AG04450 (cell line): ENCODE measurements at regions not wholly inside any gene's neighbourhood (a gene's known extent, or its start where the extent isn't known, plus 50 kb on each side); places are given as distances from the start of the nearest gene placed in this dataset.

ENCODE experiments used
- CTCF ChIA-PET: fragments of 300-600, 350-600 bp; formaldehyde crosslinking; extraction: SDS; loops from one replicate; lab custom pipeline; 2022; ENCODE audit warnings: antibody characterized with exemption, inconsistent platforms; lab: Charles Lee
- POLR2A ChIA-PET: fragments of 350-600 bp; formaldehyde crosslinking; extraction: SDS; loops from one replicate; lab custom pipeline; 2021; ENCODE audit warnings: antibody characterized with exemption, inconsistent platforms; lab: Yijun Ruan, JAX
- DNase-seq: peaks from one replicate; pipeline ENCODE4 v3.0.0-alpha.2; 2011; ENCODE audit warnings: low read depth, low spot score
- H3K27ac ChIP-seq: one replicate; pipeline ENCODE4 v1.5.1; 2012; ENCODE audit warnings: low read depth, low read length, control low read depth
- H3K27me3 ChIP-seq: one replicate; pipeline ENCODE4 v1.6.0; 2012; ENCODE audit warnings: low read length; ENCODE audit not compliant: control insufficient read depth, insufficient read depth
- H3K4me3 ChIP-seq: 2 replicates; pipeline ENCODE4 v1.5.1; 2011; ENCODE audit warnings: mild to moderate bottlenecking, low read depth, low read length, control low read depth
- H3K9me3 ChIP-seq: 2 replicates; pipeline ENCODE4 v1.5.1; 2012; ENCODE audit warnings: low read length; ENCODE audit not compliant: control insufficient read depth, insufficient read depth
- CTCF ChIP-seq: IDR thresholded peaks from 2 replicates; pipeline ENCODE4 v1.5.1; 2011; ENCODE audit warnings: low read depth, low read length, control low read depth, inconsistent platforms

- CTCF ChIA-PET: no interaction called here
- Histone ChIP-seq H3K4me3 (no peak overlapping the region), H3K27ac (no peak overlapping the region), H3K27me3 (no peaks in the 10 kb centered on the region), H3K9me3 (peaks cover 20% of the 10 kb centered on the region)
- no peak for DNase-seq
- POLR2A ChIA-PET: no interaction called here
- no peak for TF ChIP-seq CTCF
Measured at GRCh38 chr2:4353668-4354067, 650.3 kb downstream of the DCDC2C start.

- CTCF ChIA-PET: no interaction called here
- POLR2A ChIA-PET: no interaction called here
- no peak for TF ChIP-seq CTCF
- Histone ChIP-seq H3K4me3 (no peak overlapping the region), H3K27ac (no peak overlapping the region), H3K27me3 (no peaks in the 10 kb centered on the region), H3K9me3 (peaks cover 17% of the 10 kb centered on the region)
- DNase-seq: no peak
Measured at GRCh38 chr2:4354164-4354563, 650.8 kb downstream of the DCDC2C start.

GRCh38 chr2:4354678-4355077 lies 651.3 kb downstream of the DCDC2C start:
- TF ChIP-seq CTCF: no peak
- Histone ChIP-seq H3K9me3 (peaks cover 16% of the 10 kb centered on the region), H3K4me3 (no peak overlapping the region), H3K27ac (no peak overlapping the region), H3K27me3 (no peaks in the 10 kb centered on the region)
- ChIA-PET POLR2A (no interaction called here), CTCF (no interaction called here)
- DNase-seq: no peak

GRCh38 chr2:4356109-4356508 lies 652.7 kb downstream of the DCDC2C start:
- no peak for DNase-seq
- ChIA-PET POLR2A (no interaction called here), CTCF (no interaction called here)
- H3K27me3 ChIP-seq: no peaks in the 10 kb centered on the region
- H3K4me3 ChIP-seq: no peak overlapping the region
- no peak for TF ChIP-seq CTCF
- peaks cover 16% of the 10 kb centered on the region for H3K9me3 ChIP-seq
- H3K27ac ChIP-seq: no peak overlapping the region

- no peak overlapping the region for H3K4me3 ChIP-seq
- CTCF ChIA-PET: no interaction called here
Measured at GRCh38 chr2:4356541-4356940, 653.2 kb downstream of the DCDC2C start.

More at GRCh38 chr2:4356541-4356940, 653.2 kb downstream of the DCDC2C start:
- Histone ChIP-seq H3K27me3 (no peaks in the 10 kb centered on the region), H3K27ac (no peak overlapping the region), H3K9me3 (peaks cover 16% of the 10 kb centered on the region)
- DNase-seq: no peak
- POLR2A ChIA-PET: no interaction called here
- TF ChIP-seq CTCF: no peak
